22Rv1 (cell line): ENCODE measurements at regions not wholly inside any gene's neighbourhood (a gene's known extent, or its start where the extent isn't known, plus 50 kb on each side); places are given as distances from the start of the nearest gene placed in this dataset.
"Not testable (repeated sequence)": the region's sequence is repeated elsewhere in the genome, so short reads cannot be mapped to it uniquely, and the experiment has no call there.

Experiments
- H3K27ac ChIP-seq: fragments of 450-650 bp; 2 replicates; pipeline ENCODE4 v1.5.1; 2017
- CTCF ChIP-seq: fragments of 450-650 bp; IDR thresholded peaks from 2 replicates; pipeline ENCODE4 v1.5.1; 2017; ENCODE audit warnings: mild to moderate bottlenecking
- ZFX ChIP-seq: fragments of 450-650 bp; IDR thresholded peaks from 2 replicates; pipeline ENCODE4 v1.6.1; 2017; ENCODE audit warnings: antibody characterized with exemption, borderline replicate concordance

GRCh38 chr6:3921663-3922062, 72.5 kb downstream of the FAM50B start:
- no peak for TF ChIP-seq ZFX
- no peak for TF ChIP-seq CTCF
- no peak overlapping the region for H3K27ac ChIP-seq

DNA sequence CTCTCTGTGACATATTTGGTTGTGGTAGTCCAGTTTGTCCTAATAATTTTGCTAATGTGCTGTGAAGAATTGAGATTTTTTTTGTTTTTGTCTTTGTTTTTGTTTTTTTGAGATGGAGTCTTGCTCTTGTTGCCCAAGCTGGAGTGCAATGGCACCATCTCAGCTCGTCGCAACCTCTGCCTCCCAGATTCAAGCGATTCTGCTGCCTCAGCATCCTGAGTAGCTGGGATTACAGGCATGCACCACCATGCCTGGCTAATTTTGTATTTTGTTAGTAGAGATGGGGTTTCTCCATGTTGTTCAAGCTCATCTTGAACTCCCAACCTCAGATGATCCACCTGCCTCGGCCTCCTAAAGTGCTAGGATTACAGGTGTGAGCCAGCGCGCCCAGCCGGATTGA, 73.4 kb downstream of the FAM50B start:
- H3K27ac ChIP-seq: not testable (repeated sequence)

- H3K27ac ChIP-seq: not testable (repeated sequence)
Measured at GRCh38 chr6:3925223-3926149, 76.3 kb downstream of the FAM50B start.

DNA sequence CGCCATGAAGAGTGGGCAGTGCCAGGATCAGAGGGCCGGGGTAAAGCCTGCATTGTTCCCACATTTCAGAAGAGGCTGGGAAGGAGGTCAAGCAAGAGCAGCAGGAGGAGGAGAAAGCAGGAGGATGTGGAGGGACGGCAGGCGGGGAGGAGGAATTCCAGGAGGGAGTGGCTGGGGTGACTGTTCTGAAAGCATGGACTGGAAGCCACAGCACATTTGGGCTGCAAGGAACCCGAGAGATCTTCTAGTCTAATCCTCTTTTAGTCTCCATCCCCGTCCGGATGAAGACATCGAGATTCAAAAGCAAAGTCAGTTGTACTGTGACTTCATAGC, 76.9 kb downstream of the FAM50B start:
- no peak overlapping the region for H3K27ac ChIP-seq
- TF ChIP-seq CTCF: no peak
- no peak for TF ChIP-seq ZFX

- no peak overlapping the region for H3K27ac ChIP-seq
- TF ChIP-seq ZFX (no peak), CTCF (no peak)
Measured at GRCh38 chr6:3928111-3928510, 78.9 kb downstream of the FAM50B start.

DNA sequence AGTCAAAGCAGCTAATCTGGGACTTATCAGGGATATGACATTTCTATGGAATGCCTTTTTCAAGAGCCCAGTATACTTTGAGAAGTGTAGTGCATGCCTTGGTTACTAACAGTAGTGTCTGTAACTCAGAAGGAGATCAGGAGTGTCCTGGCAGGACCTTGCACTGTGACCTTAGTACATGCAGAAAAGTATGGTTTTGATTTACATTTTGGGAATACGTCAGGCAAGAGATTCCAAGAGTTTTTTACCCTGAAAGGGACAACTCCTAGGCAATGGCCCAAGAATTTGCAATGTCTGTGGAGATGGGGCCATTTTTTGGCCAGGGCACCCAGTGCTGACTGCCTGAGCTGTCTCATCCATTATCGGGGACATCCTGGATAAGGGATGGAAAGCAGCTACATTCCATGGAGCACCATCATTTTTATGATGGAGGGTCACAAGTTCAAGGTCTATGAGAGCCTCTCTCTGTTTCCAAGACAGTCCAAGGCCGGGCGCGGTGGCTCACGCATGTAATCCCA, 80.2 kb downstream of the FAM50B start:
- TF ChIP-seq ZFX (no peak), CTCF (no peak)
- H3K27ac ChIP-seq: no peak overlapping the region

DNA sequence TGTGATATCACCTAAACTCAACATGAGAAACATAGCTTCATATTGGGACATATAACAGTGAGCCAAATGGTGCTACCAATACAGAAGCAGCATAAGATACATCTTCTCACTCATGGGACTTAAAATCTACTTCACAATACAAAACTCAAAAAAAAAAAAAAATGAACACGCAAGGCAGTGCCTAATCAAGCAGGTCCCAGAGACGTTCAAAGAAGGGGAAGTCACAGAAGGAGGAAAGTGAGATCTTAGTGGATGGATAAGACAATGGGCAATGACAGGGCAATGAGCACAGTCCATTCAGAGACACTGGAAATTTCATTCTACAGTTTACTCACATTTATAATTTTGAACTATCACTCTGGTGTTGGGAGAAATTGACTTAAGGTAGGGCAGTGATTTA, 88.3 kb downstream of the FAM50B start:
- no peak overlapping the region for H3K27ac ChIP-seq

More for the DNA sequence above, 88.3 kb downstream of the FAM50B start:
- TF ChIP-seq CTCF (no peak), ZFX (no peak)
